ENCODE measurements at regions not wholly inside any gene's neighbourhood (a gene's known extent, or its start where the extent isn't known, plus 50 kb on each side); places are given as distances from the start of the nearest gene placed in this dataset.

DNA sequence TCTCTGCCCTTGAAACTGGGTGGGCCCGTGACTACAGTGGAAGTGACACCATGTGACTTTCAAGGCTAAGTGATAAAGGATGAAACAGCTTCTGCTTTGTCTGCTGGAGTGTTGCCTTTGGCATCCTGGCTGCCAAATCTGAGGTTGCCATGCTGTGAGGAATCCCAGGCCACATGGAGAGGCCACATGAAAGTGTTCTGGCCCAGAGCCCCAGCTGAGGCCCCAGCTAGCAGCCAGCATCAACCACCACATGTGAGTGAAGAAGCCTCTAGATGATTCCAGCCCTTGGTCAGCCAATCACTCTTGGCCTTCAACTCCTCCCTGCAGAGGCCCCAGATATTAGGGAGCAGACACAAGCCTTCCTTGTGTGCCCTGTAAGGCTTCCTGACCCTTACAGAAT is 94.4 kb upstream of the BCOR start:
- intact Hi-C loops (cut with DNase I), result no loop called here
- no peaks in the 10 kb centered on the region for H3K4me1 ChIP-seq (ENCODE audit: control insufficient read depth in 2 of 3, insufficient read depth in 2 of 3, low read depth in 1 of 3, low read length in 3 of 3)
- no peaks in the 10 kb centered on the region for H3K9me3 ChIP-seq (ENCODE audit: control insufficient read depth in 2 of 3, insufficient read depth in 1 of 3, low read length in 3 of 3)
- no peak overlapping the region for H3K27ac ChIP-seq (ENCODE audit: low read depth in 2 of 2, low read length in 2 of 2)
- DNase-seq, result no peak
- H3K9ac ChIP-seq (ENCODE audit: low read length in 3 of 3), result no peak overlapping the region
- no peaks in the 10 kb centered on the region for H3K27me3 ChIP-seq (ENCODE audit: control insufficient read depth, insufficient read depth, low read length)
- no peak overlapping the region for H3K4me3 ChIP-seq (ENCODE audit: low read length in 3 of 3)
- FAIRE-seq, result no peak
- no peaks in the 10 kb centered on the region for H3K36me3 ChIP-seq (ENCODE audit: control insufficient read depth in 2 of 3, insufficient read depth in 3 of 3, low read length in 3 of 3)
- no peak for TF ChIP-seq CTCF (IDR thresholded peaks at IDR 0.05; ENCODE audit: borderline replicate concordance, extremely low read depth, insufficient read depth)

- no peak for TF ChIP-seq CTCF (IDR thresholded peaks at IDR 0.05; ENCODE audit: borderline replicate concordance, extremely low read depth, insufficient read depth)
- intact Hi-C loops (cut with DNase I), result no loop called here
- no peak for FAIRE-seq
These were observed 91.9 kb upstream of the BCOR start for GRCh38 chrX:40189637-40190036.

DNA sequence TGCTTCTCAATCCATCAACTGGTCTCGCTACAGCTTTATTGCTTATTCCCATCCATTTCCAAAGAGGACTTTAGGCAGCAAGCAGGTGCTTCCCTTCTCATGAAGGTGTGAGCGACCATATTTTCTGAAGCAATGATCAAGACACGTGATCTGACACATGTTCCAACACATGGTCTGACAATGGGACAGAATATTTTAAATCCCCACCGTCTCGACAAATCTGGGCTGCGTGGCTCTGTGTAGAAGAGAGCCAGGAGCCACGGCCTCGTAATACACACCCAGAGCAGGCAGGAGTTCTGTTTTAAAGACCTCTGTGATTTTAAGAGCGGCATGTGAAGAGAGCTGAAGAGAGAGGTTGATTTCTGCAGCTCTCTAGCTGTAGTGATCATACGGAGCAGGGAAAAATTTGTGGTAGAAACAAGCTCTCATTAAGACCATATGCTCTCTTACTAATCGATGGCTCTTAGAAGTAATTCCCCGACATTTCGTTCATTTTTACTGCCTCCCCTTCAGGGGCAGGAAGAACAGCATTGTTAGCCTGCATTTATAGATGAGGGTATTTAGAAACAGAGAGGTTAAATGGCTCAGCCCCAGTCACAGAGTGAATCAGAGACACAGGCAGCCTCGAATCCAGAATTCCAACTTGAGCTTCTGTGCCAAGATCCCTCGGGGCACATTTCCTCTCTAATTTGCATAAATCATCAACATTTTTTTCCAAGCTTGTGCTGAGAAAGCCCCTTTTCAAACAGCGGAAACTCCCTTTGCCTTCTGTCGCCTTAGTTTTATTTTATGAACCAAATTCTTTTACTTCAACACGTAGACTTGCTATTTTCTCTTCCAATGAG is 91.0 kb upstream of the BCOR start:
- DNase-seq, result peak in 2 of 5 donors; percentile 45 to 56
- TF ChIP-seq CTCF (IDR thresholded peaks at IDR 0.05; ENCODE audit: borderline replicate concordance, extremely low read depth, insufficient read depth), result no peak
- no peaks in the 10 kb centered on the region for H3K27me3 ChIP-seq (ENCODE audit: control insufficient read depth, insufficient read depth, low read length)
- FAIRE-seq, result peak; percentile 63
- no peaks in the 10 kb centered on the region for H3K36me3 ChIP-seq (ENCODE audit: control insufficient read depth in 2 of 3, insufficient read depth in 3 of 3, low read length in 3 of 3)
- H3K9me3 ChIP-seq (ENCODE audit: control insufficient read depth in 2 of 3, insufficient read depth in 1 of 3, low read length in 3 of 3), result no peaks in the 10 kb centered on the region
- H3K27ac ChIP-seq (ENCODE audit: low read depth in 2 of 2, low read length in 2 of 2), result no peak overlapping the region
- H3K9ac ChIP-seq (ENCODE audit: low read length in 3 of 3), result no peak overlapping the region
- H3K4me3 ChIP-seq (ENCODE audit: low read length in 3 of 3), result no peak overlapping the region
- H3K4me1 ChIP-seq (ENCODE audit: control insufficient read depth in 2 of 3, insufficient read depth in 2 of 3, low read depth in 1 of 3, low read length in 3 of 3), result no peaks in the 10 kb centered on the region
- intact Hi-C loops (cut with DNase I), result no loop called here

More at GRCh38 chrX:40189637-40190036, 91.9 kb upstream of the BCOR start:
- H3K4me3 ChIP-seq (ENCODE audit: low read length in 3 of 3), result no peak overlapping the region
- no peak overlapping the region for H3K27ac ChIP-seq (ENCODE audit: low read depth in 2 of 2, low read length in 2 of 2)
- no peak for DNase-seq
- no peaks in the 10 kb centered on the region for H3K36me3 ChIP-seq (ENCODE audit: control insufficient read depth in 2 of 3, insufficient read depth in 3 of 3, low read length in 3 of 3)
- H3K9me3 ChIP-seq (ENCODE audit: control insufficient read depth in 2 of 3, insufficient read depth in 1 of 3, low read length in 3 of 3), result no peaks in the 10 kb centered on the region
- H3K9ac ChIP-seq (ENCODE audit: low read length in 3 of 3), result no peak overlapping the region
- no peaks in the 10 kb centered on the region for H3K4me1 ChIP-seq (ENCODE audit: control insufficient read depth in 2 of 3, insufficient read depth in 2 of 3, low read depth in 1 of 3, low read length in 3 of 3)
- no peaks in the 10 kb centered on the region for H3K27me3 ChIP-seq (ENCODE audit: control insufficient read depth, insufficient read depth, low read length)

Measured in kidney (tissue), 13 donors.